ENCODE measurements at regions not wholly inside any gene's neighbourhood (a gene's known extent, or its start where the extent isn't known, plus 50 kb on each side); places are given as distances from the start of the nearest gene placed in this dataset.

DNA sequence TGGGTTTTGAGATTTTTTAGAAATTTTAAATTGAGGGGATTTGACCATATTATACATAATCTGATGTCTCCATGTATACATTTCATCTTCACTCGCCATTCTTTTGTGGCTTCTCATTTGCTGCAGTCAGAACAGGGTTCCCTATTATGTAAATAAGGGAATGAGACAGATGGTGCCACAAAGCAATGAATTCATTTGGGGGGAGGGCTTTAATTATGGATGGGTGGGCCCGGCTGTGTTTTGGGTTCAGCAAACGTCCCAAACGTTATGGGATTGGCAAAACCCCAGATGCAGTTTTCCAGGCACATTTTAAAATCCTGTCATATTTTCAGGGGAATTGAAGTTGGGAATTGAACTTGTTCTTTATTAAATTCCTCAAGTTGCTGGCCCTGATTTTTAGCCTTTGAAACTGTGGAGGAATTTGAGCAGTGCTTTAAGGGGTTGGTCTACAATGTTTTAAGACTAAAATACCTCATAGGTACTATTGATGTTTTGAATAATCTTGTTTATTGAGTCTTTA, 558.5 kb upstream of the ZNF462 start:
- no peak overlapping the region for H3K9ac ChIP-seq (ENCODE audit: low read depth, low read length)
- no peaks in the 10 kb centered on the region for H4K20me1 ChIP-seq (ENCODE audit: insufficient read depth, low read length)
- no peak overlapping the region for H3K27ac ChIP-seq (ENCODE audit: low read length)
- no peaks in the 10 kb centered on the region for H3K9me3 ChIP-seq (ENCODE audit: insufficient read depth, low read length, severe bottlenecking)
- no peak for DNase-seq
- TF ChIP-seq EZH2 (IDR thresholded peaks at IDR 0.05; ENCODE audit: borderline replicate concordance, low read depth, low read length, severe bottlenecking), result no peak
- TF ChIP-seq, protein P1, sequence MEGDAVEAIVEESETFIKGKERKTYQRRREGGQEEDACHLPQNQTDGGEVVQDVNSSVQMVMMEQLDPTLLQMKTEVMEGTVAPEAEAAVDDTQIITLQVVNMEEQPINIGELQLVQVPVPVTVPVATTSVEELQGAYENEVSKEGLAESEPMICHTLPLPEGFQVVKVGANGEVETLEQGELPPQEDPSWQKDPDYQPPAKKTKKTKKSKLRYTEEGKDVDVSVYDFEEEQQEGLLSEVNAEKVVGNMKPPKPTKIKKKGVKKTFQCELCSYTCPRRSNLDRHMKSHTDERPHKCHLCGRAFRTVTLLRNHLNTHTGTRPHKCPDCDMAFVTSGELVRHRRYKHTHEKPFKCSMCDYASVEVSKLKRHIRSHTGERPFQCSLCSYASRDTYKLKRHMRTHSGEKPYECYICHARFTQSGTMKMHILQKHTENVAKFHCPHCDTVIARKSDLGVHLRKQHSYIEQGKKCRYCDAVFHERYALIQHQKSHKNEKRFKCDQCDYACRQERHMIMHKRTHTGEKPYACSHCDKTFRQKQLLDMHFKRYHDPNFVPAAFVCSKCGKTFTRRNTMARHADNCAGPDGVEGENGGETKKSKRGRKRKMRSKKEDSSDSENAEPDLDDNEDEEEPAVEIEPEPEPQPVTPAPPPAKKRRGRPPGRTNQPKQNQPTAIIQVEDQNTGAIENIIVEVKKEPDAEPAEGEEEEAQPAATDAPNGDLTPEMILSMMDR (IDR thresholded peaks at IDR 0.05; ENCODE audit: borderline replicate concordance, extremely low read depth, low read length, poor library complexity, severe bottlenecking), result no peak
- H3K4me1 ChIP-seq (ENCODE audit: insufficient read depth, low read length), result no peaks in the 10 kb centered on the region
- H3K79me2 ChIP-seq (ENCODE audit: insufficient read depth, low read length), result no peaks in the 10 kb centered on the region
- H3K36me3 ChIP-seq (ENCODE audit: insufficient read depth, low read length), result no peaks in the 10 kb centered on the region
- H3K4me2 ChIP-seq (ENCODE audit: insufficient read depth, low read length), result no peak overlapping the region
- no peak overlapping the region for H3K4me3 ChIP-seq (ENCODE audit: low read depth in 1 of 2, low read length in 2 of 2)
- H2AFZ ChIP-seq (ENCODE audit: low read depth, low read length), result no peak overlapping the region
- H3K27me3 ChIP-seq (ENCODE audit: insufficient read depth, low read length, poor library complexity), result no peaks in the 10 kb centered on the region
- ATAC-seq (ENCODE audit: insufficient read depth, low read depth), result no peak

DNA sequence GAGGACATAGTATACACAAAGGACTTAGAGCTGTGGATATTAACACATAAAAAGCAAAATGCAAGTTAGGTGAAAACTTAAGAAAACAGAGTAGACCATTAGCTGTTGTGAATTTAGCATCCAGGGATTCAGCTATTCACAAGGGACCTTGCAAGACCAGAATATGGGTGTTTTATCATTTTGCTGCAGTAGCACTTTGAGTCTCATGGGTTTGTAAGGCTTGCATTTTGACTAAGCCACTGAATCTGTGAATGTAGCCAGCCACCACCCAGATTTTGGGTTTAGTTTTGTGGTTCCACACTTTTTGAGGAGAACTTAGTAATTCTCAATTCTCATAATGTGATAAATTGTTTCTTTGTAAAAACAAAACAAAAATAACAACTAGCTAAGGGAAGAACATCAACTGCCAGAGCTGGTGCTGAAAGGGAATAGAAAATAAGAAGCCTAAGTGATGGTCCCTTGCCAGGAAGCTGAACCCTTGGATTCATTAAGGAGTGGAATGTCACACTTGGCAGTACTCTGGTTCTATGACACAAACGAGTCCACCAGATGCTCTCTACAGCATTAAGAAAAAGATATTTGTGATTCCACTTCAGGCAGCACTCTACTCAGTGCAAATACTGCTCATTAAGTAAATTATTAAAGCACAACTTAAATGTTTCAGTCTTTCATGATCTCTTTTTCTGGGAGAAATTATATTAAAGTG, 557.4 kb upstream of the ZNF462 start:
- Histone ChIP-seq H2AFZ (ENCODE audit: low read depth, low read length) (no peak overlapping the region), H3K4me1 (ENCODE audit: insufficient read depth, low read length) (no peaks in the 10 kb centered on the region), H3K27me3 (ENCODE audit: insufficient read depth, low read length, poor library complexity) (no peaks in the 10 kb centered on the region), H3K4me2 (ENCODE audit: insufficient read depth, low read length) (no peak overlapping the region), H3K79me2 (ENCODE audit: insufficient read depth, low read length) (no peaks in the 10 kb centered on the region), H3K9me3 (ENCODE audit: insufficient read depth, low read length, severe bottlenecking) (no peaks in the 10 kb centered on the region), H3K36me3 (ENCODE audit: insufficient read depth, low read length) (no peaks in the 10 kb centered on the region), H3K9ac (ENCODE audit: low read depth, low read length) (no peak overlapping the region), H3K4me3 (ENCODE audit: low read depth in 1 of 2, low read length in 2 of 2) (no peak overlapping the region), H3K27ac (ENCODE audit: low read length) (no peak overlapping the region), H4K20me1 (ENCODE audit: insufficient read depth, low read length) (no peaks in the 10 kb centered on the region)
- no peak for DNase-seq
- TF ChIP-seq, protein P1 (IDR thresholded peaks at IDR 0.05; ENCODE audit: borderline replicate concordance, extremely low read depth, low read length, poor library complexity, severe bottlenecking), result no peak
- no peak for TF ChIP-seq EZH2 (IDR thresholded peaks at IDR 0.05; ENCODE audit: borderline replicate concordance, low read depth, low read length, severe bottlenecking)
- ATAC-seq (ENCODE audit: insufficient read depth, low read depth), result no peak

DNA sequence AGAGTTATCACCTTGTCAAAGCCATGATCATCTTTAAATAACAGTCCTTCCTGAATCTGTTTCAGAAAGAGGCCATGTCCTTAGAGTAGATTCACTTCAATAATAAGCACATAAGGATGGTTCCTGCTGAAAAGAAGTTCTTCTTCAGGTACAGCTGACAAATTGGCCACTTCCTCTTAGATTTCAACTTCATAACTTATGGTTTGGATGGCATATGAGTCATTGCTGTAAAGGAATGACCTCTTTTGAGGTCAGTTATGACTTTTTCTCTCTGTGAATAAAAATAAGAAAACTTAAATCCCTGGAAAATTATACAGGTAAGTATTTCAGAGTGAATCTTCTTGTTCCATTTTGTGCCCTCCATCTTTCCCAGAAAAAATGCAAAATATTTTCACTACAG, 555.3 kb upstream of the ZNF462 start:
- TF ChIP-seq, protein P1 (IDR thresholded peaks at IDR 0.05; ENCODE audit: borderline replicate concordance, extremely low read depth, low read length, poor library complexity, severe bottlenecking), result no peak
- TF ChIP-seq EZH2 (IDR thresholded peaks at IDR 0.05; ENCODE audit: borderline replicate concordance, low read depth, low read length, severe bottlenecking), result no peak

More for the DNA sequence above, 555.3 kb upstream of the ZNF462 start:
- Histone ChIP-seq H3K9me3 (ENCODE audit: insufficient read depth, low read length, severe bottlenecking) (no peaks in the 10 kb centered on the region), H3K4me3 (ENCODE audit: low read depth in 1 of 2, low read length in 2 of 2) (no peak overlapping the region), H3K27me3 (ENCODE audit: insufficient read depth, low read length, poor library complexity) (no peaks in the 10 kb centered on the region), H3K4me2 (ENCODE audit: insufficient read depth, low read length) (no peak overlapping the region), H3K79me2 (ENCODE audit: insufficient read depth, low read length) (no peaks in the 10 kb centered on the region), H3K27ac (ENCODE audit: low read length) (no peak overlapping the region), H4K20me1 (ENCODE audit: insufficient read depth, low read length) (no peaks in the 10 kb centered on the region), H3K9ac (ENCODE audit: low read depth, low read length) (no peak overlapping the region), H2AFZ (ENCODE audit: low read depth, low read length) (no peak overlapping the region), H3K4me1 (ENCODE audit: insufficient read depth, low read length) (no peaks in the 10 kb centered on the region), H3K36me3 (ENCODE audit: insufficient read depth, low read length) (no peaks in the 10 kb centered on the region)
- ATAC-seq (ENCODE audit: insufficient read depth, low read depth) (no peak), DNase-seq (no peak)

All from DND-41 (cell line).